Kasumi-1 (cell line): ENCODE measurements at regions not wholly inside any gene's neighbourhood (a gene's known extent, or its start where the extent isn't known, plus 50 kb on each side); places are given as distances from the start of the nearest gene placed in this dataset.
A peak's percentile ranks its signal among the peaks of the same experiment; 100 is the strongest.
"Not testable (repeated sequence)": the region's sequence is repeated elsewhere in the genome, so short reads cannot be mapped to it uniquely, and the experiment has no call there.

Source experiments
- DNase-seq, 2 experiments: peaks; one replicate each; lab custom pipeline; 2025; lab: John Stamatoyannopoulos, UW

- no peak for DNase-seq
Measured at GRCh38 chr6:81624453-81624852, 128.0 kb downstream of the TENT5A start.

GRCh38 chr6:81623106-81623759 is 129.2 kb downstream of the TENT5A start:
- no peak for DNase-seq

- DNase-seq = no peak
Measured at GRCh38 chr6:81621816-81622395, 130.6 kb downstream of the TENT5A start.

- DNase-seq = peak; percentile 39 to 43
Measured at GRCh38 chr6:81614292-81614691, 138.2 kb downstream of the TENT5A start.

GRCh38 chr6:81613606-81614005 is 138.9 kb downstream of the TENT5A start:
- peak; percentile 52 to 56 for DNase-seq

- no peak for DNase-seq
Measured at GRCh38 chr6:81612136-81612535, 140.3 kb downstream of the TENT5A start.

- no peak for DNase-seq
Measured at GRCh38 chr6:81609736-81610135, 142.7 kb downstream of the TENT5A start.

GRCh38 chr6:81608776-81609175 is 143.7 kb downstream of the TENT5A start:
- DNase-seq = no peak

- DNase-seq = no peak
Measured at GRCh38 chr6:81606965-81607381, 145.5 kb downstream of the TENT5A start.

- no peak for DNase-seq
Measured at GRCh38 chr6:81605526-81605925, 147.0 kb downstream of the TENT5A start.

GRCh38 chr6:81601918-81602317 is 150.6 kb downstream of the TENT5A start:
- no peak for DNase-seq

GRCh38 chr6:81600488-81600887 is 152.0 kb downstream of the TENT5A start:
- not testable (repeated sequence) for DNase-seq

GRCh38 chr6:81594501-81594900 is 158.0 kb downstream of the TENT5A start:
- DNase-seq = no peak

GRCh38 chr6:81590314-81590691 is 162.2 kb downstream of the TENT5A start:
- no peak for DNase-seq

- no peak for DNase-seq
Measured at GRCh38 chr6:81589465-81590313, 162.8 kb downstream of the TENT5A start.

- not testable (repeated sequence) for DNase-seq
Measured at GRCh38 chr6:81585686-81586085, 166.8 kb downstream of the TENT5A start.

GRCh38 chr6:81584156-81584555 is 168.3 kb downstream of the TENT5A start:
- DNase-seq = not testable (repeated sequence)

- DNase-seq = no peak
Measured at GRCh38 chr6:81575442-81575841, 177.0 kb downstream of the TENT5A start.

GRCh38 chr6:81572020-81572419 is 180.5 kb downstream of the TENT5A start:
- DNase-seq = no peak

- no peak for DNase-seq
Measured at GRCh38 chr6:81570681-81571080, 181.8 kb downstream of the TENT5A start.

- DNase-seq = no peak
Measured at GRCh38 chr6:81568973-81569372, 183.5 kb downstream of the TENT5A start.

GRCh38 chr6:81565071-81565470 is 187.4 kb downstream of the TENT5A start:
- no peak for DNase-seq

GRCh38 chr6:81564470-81565068 is 187.9 kb downstream of the TENT5A start:
- DNase-seq = no peak
